ENCODE measurements at regions not wholly inside any gene's neighbourhood (a gene's known extent, or its start where the extent isn't known, plus 50 kb on each side); places are given as distances from the start of the nearest gene placed in this dataset.
"Not testable (repeated sequence)": the region's sequence is repeated elsewhere in the genome, so short reads cannot be mapped to it uniquely, and the experiment has no call there.

- no peak for DNase-seq (ENCODE audit: low read depth in 2 of 3, low spot score in 2 of 3)
Observed at GRCh38 chr7:29649028-29649716, 85.5 kb downstream of the PRR15 start.

- DNase-seq (ENCODE audit: low read depth in 2 of 3, low spot score in 2 of 3): no peak
Observed at GRCh38 chr7:29649876-29650275, 86.2 kb downstream of the PRR15 start.

DNA sequence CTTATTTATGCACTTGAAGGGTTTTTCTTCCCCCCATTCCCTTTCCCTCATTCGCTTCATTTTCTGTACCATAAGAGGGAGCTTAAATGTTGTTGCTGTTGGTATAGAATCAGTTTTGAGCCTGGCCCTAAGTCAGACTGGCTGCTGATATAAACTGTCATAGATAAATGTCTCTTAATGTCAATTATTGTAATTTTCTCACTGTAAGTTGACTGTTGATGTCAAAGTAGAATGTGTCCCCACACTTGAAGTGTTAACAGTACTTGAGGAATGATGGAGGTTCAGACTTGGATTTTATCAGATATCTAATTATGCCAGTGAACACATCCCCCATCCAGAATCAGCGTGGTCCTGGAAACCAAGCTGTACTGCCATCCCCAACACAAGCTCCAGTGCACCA is 87.8 kb downstream of the PRR15 start:
- DNase-seq (ENCODE audit: low read depth in 2 of 3, low spot score in 2 of 3): no peak

DNA sequence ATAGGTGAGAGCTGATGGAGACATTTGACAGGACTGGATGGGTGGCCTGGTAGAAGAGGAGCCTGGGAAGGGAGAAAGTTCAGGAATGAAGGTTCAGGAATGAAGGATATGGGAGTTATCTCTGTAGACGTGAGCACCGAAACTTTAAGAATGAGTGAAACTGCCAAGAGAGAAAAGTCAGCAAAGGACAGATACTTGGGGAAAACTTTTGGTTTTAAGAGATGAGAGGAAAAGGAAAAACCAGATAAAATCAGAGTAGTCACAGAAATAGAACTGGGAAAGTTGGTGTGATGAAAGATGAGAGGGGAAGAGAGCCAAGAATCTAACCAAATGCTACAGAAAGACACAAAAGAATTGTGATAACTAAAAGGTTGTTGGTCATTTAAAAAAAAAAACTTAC is 88.9 kb downstream of the PRR15 start:
- no peak for DNase-seq (ENCODE audit: low read depth in 2 of 3, low spot score in 2 of 3)

- not testable (repeated sequence) for DNase-seq (ENCODE audit: low read depth in 2 of 3, low spot score in 2 of 3)
Observed at GRCh38 chr7:29654340-29654739, 90.7 kb downstream of the PRR15 start.

DNA sequence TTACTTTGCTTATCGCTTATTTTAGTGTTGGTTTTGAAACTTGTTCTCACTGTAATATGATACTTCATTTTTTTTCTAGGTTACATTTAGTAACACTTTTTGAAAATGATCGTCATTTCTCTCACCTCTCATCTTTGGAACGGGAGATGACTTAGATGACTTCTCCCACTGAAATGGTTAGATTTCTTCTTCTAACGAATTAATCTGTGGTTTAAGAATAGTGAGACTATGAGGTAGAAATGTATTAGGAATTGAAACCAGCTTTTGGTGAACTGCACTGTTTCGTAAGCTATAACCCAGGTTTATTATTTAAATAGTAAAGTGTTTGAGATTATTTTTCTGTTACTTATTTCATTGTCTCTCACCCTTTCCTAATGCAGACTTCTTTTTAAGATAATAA is 93.7 kb downstream of the PRR15 start:
- DNase-seq (ENCODE audit: low read depth in 2 of 3, low spot score in 2 of 3): no peak

DNA sequence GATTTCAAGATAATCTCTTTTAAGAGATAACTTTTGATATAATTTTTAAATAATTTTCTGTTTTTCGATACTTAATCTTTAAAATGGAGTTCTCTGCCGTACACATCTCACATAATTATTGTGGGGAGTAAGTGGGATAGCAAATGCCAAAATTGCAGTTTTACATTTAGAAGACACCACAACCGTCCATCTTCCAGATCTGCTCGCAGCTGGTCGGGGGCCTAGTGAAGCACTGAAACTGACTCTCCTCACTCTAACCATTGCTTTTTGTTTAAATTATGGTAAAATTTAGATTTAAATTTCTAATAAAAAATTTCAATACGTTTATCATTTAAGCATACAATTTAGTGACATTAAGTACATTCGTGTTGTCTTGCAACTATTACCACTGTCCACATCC is 94.2 kb downstream of the PRR15 start:
- no peak for DNase-seq (ENCODE audit: low read depth in 2 of 3, low spot score in 2 of 3)

DNA sequence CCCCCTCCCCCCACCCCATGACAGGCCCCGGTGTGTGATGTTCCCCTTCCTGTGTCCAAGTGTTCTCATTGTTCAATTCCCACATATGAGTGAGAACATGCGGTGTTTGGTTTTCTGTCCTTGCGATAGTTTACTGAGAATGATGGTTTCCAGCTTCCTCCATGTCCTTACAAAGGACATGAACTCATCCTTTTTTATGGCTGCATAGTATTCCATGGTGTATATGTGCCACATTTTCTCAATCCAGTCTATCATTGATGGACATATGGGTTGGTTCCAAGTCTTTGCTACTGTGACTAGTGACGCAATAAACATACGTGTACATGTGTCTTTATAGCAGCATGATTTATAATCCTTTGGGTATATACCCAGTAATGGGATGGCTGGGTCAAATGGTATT is 95.6 kb downstream of the PRR15 start:
- not testable (repeated sequence) for DNase-seq (ENCODE audit: low read depth in 2 of 3, low spot score in 2 of 3)

DNA sequence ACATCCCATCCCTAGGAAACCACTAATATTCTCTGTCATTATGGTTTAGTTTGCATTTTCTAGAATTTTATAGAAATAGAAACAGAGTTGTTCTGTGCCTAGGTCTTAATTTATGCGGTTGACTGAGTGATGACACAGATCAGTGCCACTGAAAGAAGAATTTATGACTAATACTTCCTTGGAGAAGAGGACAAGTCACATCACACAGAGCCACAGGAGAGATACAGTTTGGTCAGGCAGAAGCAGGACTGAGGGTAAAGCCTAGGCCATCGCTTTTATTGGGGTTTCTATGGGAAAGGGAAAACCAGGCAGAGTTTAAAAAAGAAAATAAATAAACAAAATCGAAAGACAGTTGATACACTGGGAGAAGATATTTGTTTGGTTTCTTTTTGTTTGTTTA is 99.3 kb downstream of the PRR15 start:
- not testable (repeated sequence) for DNase-seq (ENCODE audit: low read depth in 2 of 3, low spot score in 2 of 3)

- DNase-seq (ENCODE audit: low read depth in 2 of 3, low spot score in 2 of 3): not testable (repeated sequence)
Observed at GRCh38 chr7:29664999-29665398, 101.4 kb downstream of the PRR15 start.

DNA sequence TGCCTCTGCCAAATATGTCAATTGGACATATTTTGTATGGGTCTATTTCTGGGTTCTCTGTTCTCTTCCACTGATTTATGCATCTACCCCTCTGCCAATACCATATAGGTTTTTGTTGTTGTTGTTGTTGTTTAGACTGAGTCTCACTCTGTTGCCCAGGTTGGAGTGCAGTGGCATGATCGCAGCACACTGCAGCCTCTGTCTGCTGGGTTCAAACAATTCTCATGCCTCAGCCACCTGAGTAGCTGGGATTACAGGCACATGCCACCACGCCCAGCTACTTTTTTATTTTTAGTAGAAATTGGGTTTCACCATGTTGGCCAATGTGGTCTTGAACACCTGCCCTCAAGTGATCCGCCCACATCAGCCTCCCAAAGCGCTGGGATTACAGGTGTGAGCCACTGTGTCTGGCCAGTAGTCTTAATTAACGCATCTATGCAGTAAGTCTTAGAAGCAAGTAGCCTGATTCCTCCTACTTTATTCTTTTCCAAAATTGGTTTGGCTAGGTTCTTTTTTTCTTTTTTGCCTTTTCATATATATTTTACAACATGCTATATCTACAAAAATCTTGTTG is 103.5 kb downstream of the PRR15 start:
- DNase-seq (ENCODE audit: low read depth in 2 of 3, low spot score in 2 of 3): not testable (repeated sequence)

- DNase-seq (ENCODE audit: low read depth in 2 of 3, low spot score in 2 of 3): not testable (repeated sequence)
Observed at GRCh38 chr7:29671286-29671685, 107.7 kb downstream of the PRR15 start.

DNA sequence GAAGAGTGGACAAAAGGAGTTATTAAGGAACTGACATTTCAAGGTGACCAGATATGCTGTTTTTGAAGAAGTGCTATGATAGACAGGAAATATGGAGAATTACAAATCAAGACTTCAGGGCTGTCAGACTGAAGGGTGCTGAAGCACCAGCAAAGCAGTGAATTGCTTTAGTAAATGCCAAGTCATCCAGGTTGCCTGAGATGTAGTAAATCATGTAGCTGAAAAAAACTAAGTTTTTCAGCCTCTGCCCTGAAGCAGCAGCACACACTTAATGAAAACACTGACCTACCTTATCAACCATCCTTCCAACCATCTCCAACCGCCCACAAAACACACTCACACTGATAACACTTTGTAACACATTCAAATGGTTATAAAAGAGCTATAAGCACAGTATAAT is 110.0 kb downstream of the PRR15 start:
- DNase-seq (ENCODE audit: low read depth in 2 of 3, low spot score in 2 of 3): peak in 2 of 3 donors; percentile 5 to 36

DNA sequence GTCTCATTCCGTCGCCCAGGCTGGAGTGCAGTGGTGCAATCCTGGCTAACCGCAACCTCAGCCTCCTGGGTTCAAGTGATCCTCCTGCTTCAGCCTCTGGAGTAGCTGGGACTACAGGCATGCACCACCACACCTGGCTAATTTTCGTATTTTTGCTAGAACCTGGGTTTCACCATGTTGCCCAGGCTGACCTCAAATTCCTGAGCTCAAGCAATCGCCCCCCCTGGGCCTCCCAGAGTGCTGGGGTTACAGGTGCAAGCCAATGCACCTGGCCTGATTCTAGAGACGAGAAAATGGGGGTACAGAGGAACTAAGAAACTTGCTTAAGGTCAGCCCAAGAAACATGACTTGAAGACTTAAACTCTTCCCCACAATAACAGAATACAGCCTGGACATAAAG is 111.0 kb downstream of the PRR15 start:
- not testable (repeated sequence) for DNase-seq (ENCODE audit: low read depth in 2 of 3, low spot score in 2 of 3)

DNA sequence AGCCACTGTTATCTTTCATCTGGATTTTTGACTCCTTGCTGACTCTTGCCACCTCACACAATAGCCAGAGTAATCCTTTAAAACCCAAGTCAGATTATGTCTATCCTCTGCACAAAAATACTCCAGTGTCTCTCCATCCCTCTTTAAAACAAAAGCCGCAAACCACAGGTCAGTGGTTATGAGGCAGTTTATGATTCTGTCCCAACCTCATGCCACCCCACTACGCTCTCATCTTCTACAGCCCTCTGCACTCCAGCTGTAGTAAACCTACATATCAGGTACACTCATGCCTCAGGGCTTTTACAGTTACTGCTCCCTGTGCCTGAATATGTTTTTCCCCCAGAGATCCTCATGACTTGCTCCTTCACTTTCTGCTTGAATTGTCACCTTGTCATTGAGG is 113.6 kb downstream of the PRR15 start:
- DNase-seq (ENCODE audit: low read depth in 2 of 3, low spot score in 2 of 3): not testable (repeated sequence)

DNA sequence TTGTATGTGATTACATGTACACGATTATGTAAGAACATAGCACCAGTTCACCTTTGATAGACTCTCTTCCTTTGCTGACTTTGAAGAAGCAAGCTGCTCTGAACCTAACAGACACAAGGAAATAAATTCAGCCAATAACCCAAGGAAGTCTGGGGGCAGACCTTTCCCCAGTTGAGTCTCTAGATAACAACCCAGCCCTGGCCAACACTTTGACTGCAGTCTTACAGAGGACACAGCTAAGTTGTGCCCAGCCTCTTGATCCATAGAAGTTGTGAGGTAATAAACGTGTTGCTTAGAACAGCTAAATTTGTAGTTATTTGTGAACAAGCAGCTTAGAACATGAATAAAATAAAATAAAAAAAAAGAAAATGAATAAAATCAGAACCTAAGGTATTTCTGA is 116.3 kb downstream of the PRR15 start:
- DNase-seq (ENCODE audit: low read depth in 2 of 3, low spot score in 2 of 3): not testable (repeated sequence)

GRCh38 chr7:29680601-29681000 is 117.0 kb downstream of the PRR15 start:
- not testable (repeated sequence) for DNase-seq (ENCODE audit: low read depth in 2 of 3, low spot score in 2 of 3)

DNA sequence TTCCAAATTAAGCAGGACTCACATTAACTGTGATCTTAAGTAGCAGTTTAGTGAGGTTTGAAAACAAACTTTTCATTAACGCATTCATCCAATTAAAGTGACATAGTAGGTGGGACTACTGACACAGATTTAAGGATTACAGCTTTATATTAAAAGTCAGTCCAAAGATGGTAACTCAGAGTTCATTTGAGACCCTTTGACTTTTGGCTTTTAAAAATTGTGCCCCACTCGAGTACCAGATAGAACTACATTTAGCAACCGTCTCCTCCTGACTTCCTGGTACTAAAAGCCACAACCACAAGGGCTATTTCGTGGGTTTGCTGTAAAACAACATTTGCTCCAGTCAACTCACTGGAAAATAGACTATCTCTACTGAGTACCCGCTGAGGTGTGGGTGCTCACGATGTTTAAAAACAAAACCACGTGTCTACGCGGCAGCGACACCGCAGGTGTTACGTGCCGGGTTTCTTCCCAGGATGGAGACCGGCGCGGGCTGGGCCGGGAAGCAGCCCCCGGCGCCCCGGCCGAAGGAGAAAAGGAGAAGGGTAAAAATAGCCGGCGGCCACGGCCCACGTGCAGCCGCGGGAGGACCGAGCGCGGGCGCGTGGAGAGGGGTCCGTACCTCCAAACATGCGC is 120.6 kb downstream of the PRR15 start:
- peak in 2 of 3 donors; percentile 19 to 53 for DNase-seq (ENCODE audit: low read depth in 2 of 3, low spot score in 2 of 3)

DNA sequence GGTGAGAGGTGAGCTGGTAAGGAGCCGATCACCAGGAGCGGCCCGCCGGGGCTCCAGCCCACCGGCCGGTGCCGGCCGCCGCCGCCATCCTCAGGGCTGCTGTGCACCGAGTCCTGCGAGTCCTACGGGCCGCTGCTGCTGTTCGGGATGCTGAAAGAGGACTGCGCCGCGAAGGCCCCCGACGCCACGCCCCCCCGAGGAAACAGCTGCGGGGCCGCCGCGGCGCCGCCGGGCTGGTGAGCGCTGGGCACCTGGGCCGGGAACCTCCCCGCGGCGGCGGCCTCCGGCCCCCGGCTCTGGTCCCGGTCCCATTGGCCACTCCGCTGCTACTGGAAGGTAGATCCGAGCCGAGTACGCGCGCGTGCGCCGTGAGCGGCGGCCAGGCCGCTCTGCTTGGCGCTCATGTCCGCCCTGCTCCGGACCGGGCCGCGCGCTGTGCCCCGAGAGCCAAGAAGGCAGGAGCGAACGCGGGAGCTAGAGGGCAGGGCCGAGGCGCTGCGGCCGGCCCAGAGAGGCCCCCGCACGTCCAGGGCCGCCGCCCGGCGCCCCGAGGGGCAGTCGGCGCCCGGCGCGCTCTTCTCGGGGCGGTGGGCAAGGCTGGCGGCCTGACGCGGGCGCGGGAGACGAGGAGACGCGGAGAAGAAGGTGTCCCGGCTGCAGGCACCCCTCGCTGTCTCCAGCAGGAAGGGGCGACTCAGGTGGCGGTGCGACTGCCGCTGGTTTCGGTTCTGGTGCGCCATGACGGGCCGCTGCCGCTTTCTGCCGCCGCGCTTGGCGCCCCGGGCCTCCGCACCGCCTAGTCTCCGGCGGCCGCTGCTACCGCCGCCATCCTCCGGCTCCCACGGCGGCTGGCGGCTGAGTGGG is 121.3 kb upstream of the WIPF3 start:
- DNase-seq (ENCODE audit: low read depth in 2 of 3, low spot score in 2 of 3): peak in 2 of 3 donors; percentile 67 to 82

DNA sequence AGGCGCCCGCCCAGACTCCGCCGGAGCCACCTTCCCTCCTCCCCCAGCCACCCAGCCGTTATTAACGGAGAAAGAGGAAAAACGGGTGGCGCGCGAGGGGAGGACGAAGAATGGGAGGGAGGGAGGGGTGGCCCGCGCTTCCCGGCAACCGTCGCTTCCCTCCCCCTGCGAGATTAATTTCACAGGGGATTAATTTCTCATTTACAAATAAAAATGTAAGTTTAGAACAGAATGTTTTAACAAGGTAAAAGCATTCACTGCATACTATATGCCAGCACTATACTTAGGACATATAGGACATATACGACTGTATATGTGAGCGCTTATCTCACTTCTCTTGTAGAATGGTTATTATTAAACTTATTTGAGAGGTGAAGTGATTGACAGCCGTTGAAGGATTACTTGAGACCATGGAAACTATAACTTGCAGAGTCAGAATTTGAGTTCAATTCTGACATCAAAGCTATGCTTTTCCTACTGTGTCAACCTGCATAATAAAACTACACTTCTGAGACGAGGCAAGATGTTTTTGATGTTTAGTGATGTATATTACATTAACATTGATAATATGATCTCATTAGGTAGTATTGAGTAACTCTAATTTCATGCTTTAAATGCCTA is 120.5 kb upstream of the WIPF3 start:
- peak in 2 of 3 donors; percentile 14 to 23 for DNase-seq (ENCODE audit: low read depth in 2 of 3, low spot score in 2 of 3)

GRCh38 chr7:29690510-29690909 is 115.8 kb upstream of the WIPF3 start:
- DNase-seq (ENCODE audit: low read depth in 2 of 3, low spot score in 2 of 3): not testable (repeated sequence)
